Smooth muscle cell (in vitro differentiated cells): ENCODE measurements at regions not wholly inside any gene's neighbourhood (a gene's known extent, or its start where the extent isn't known, plus 50 kb on each side); places are given as distances from the start of the nearest gene placed in this dataset.

ENCODE experiments used
- DNase-seq: peaks from one replicate; lab custom pipeline; 2025; ENCODE audit not compliant: unreplicated experiment; lab: John Stamatoyannopoulos, UW
- H2AFZ ChIP-seq: fragments of 200-600 bp; sonication (generic); 2 replicates; pipeline ENCODE4 v1.6.0; 2016; ENCODE audit warnings: antibody characterized with exemption, low read depth, mild to moderate bottlenecking
- H3F3A ChIP-seq: fragments of 200-600 bp; sonication (generic); 2 replicates; pipeline ENCODE4 v1.6.0; 2017; ENCODE audit warnings: antibody characterized with exemption, low read depth
- H3K27ac ChIP-seq: fragments of 200-600 bp; sonication (generic); 2 replicates; pipeline ENCODE4 v1.5.1; 2016; ENCODE audit warnings: low read depth, mild to moderate bottlenecking
- H3K27me3 ChIP-seq: fragments of 200-600 bp; sonication (generic); 2 replicates; pipeline ENCODE4 v1.6.1; 2016; ENCODE audit warnings: low read depth, mild to moderate bottlenecking
- H3K36me3 ChIP-seq: fragments of 200-600 bp; sonication (generic); 2 replicates; pipeline ENCODE4 v1.5.1; 2016; ENCODE audit warnings: low read depth
- H3K4me1 ChIP-seq: fragments of 200-600 bp; sonication (generic); 2 replicates; pipeline ENCODE4 v1.5.1; 2016; ENCODE audit warnings: low read depth
- H3K4me2 ChIP-seq: fragments of 200-600 bp; sonication (generic); 2 replicates; pipeline ENCODE4 v1.6.0; 2016; ENCODE audit warnings: mild to moderate bottlenecking
- H3K4me3 ChIP-seq: fragments of 200-600 bp; sonication (generic); 2 replicates; pipeline ENCODE4 v1.5.1; 2016; ENCODE audit warnings: mild to moderate bottlenecking
- H3K79me2 ChIP-seq: fragments of 200-600 bp; sonication (generic); 2 replicates; pipeline ENCODE4 v1.6.0; 2016; ENCODE audit warnings: low read depth, mild to moderate bottlenecking
- H3K9ac ChIP-seq: fragments of 200-600 bp; sonication (generic); 2 replicates; pipeline ENCODE4 v1.6.0; 2016; ENCODE audit warnings: low read depth
- H3K9me3 ChIP-seq: fragments of 200-600 bp; sonication (generic); replicated peaks from 2 replicates; pipeline ENCODE4 v1.5.1; 2016; ENCODE audit warnings: low read depth
- H4K20me1 ChIP-seq: fragments of 200-600 bp; sonication (generic); 2 replicates; pipeline ENCODE4 v1.6.0; 2016; ENCODE audit warnings: low read depth
- CTCF ChIP-seq: fragments of 200-600 bp; sonication (generic); IDR thresholded peaks from 2 replicates; pipeline ENCODE4 v1.5.1; 2017; ENCODE audit warnings: borderline replicate concordance, mild to moderate bottlenecking, antibody characterized with exemption; ENCODE audit not compliant: insufficient read depth, poor library complexity, severe bottlenecking
- WGBS: methylation state at CpG from one replicate; pipeline ENCODE4 v1.1.7; 2016; ENCODE audit warnings: low lambda C conversion rate; 5-methylcytosine and 5-hydroxymethylcytosine counted together

- H3K9ac ChIP-seq: no peak overlapping the region
- WGBS: 91% methylated on average over 2 of the region's 2 CpGs
- DNase-seq: no peak
- no peak overlapping the region for H3K4me3 ChIP-seq
- H3K79me2 ChIP-seq: no peaks in the 10 kb centered on the region
- no peak overlapping the region for H3K4me2 ChIP-seq
- H3K27me3 ChIP-seq: no peaks in the 10 kb centered on the region
- H3K4me1 ChIP-seq: no peaks in the 10 kb centered on the region
- H3K36me3 ChIP-seq: no peaks in the 10 kb centered on the region
- H3F3A ChIP-seq: no peaks in the 10 kb centered on the region
- H2AFZ ChIP-seq: no peak overlapping the region
- H3K27ac ChIP-seq: peak overlapping the region; percentile 32
- no peak for TF ChIP-seq CTCF
- H4K20me1 ChIP-seq: no peaks in the 10 kb centered on the region
- H3K9me3 ChIP-seq: no peaks in the 10 kb centered on the region
Observed at GRCh38 chr6:137402143-137402680, 92.0 kb downstream of the OLIG3 start.

GRCh38 chr6:137401088-137401487 is 93.1 kb downstream of the OLIG3 start:
- Histone ChIP-seq H3K27ac (no peak overlapping the region), H3K27me3 (no peaks in the 10 kb centered on the region), H3K9me3 (no peaks in the 10 kb centered on the region), H3F3A (no peaks in the 10 kb centered on the region), H4K20me1 (no peaks in the 10 kb centered on the region), H2AFZ (no peak overlapping the region), H3K79me2 (no peaks in the 10 kb centered on the region), H3K36me3 (no peaks in the 10 kb centered on the region), H3K4me1 (no peaks in the 10 kb centered on the region), H3K4me3 (no peak overlapping the region), H3K4me2 (no peak overlapping the region), H3K9ac (no peak overlapping the region)
- TF ChIP-seq CTCF: no peak
- WGBS: 78% methylated on average over 4 of the region's 4 CpGs
- DNase-seq: no peak

GRCh38 chr6:137399881-137400443 is 94.2 kb downstream of the OLIG3 start:
- Histone ChIP-seq H2AFZ (no peak overlapping the region), H3K79me2 (no peaks in the 10 kb centered on the region), H3K27me3 (no peaks in the 10 kb centered on the region), H3K4me3 (no peak overlapping the region), H4K20me1 (no peaks in the 10 kb centered on the region), H3F3A (no peaks in the 10 kb centered on the region), H3K9me3 (no peaks in the 10 kb centered on the region), H3K9ac (no peak overlapping the region), H3K4me2 (no peak overlapping the region), H3K27ac (no peak overlapping the region), H3K36me3 (no peaks in the 10 kb centered on the region), H3K4me1 (no peaks in the 10 kb centered on the region)
- 91% methylated on average over 9 of the region's 9 CpGs for WGBS
- no peak for DNase-seq
- TF ChIP-seq CTCF: no peak

GRCh38 chr6:137395316-137395715 is 98.9 kb downstream of the OLIG3 start:
- H3K4me2 ChIP-seq: no peak overlapping the region
- H3K9me3 ChIP-seq: no peaks in the 10 kb centered on the region
- no peaks in the 10 kb centered on the region for H3F3A ChIP-seq
- no peaks in the 10 kb centered on the region for H3K27me3 ChIP-seq
- WGBS: 88% methylated on average over 3 of the region's 3 CpGs
- no peak for TF ChIP-seq CTCF
- H4K20me1 ChIP-seq: no peaks in the 10 kb centered on the region
- H2AFZ ChIP-seq: no peak overlapping the region
- no peak overlapping the region for H3K4me3 ChIP-seq
- H3K79me2 ChIP-seq: no peaks in the 10 kb centered on the region
- H3K4me1 ChIP-seq: peaks cover 6% of the 10 kb centered on the region
- no peaks in the 10 kb centered on the region for H3K36me3 ChIP-seq
- H3K9ac ChIP-seq: no peak overlapping the region
- no peak overlapping the region for H3K27ac ChIP-seq
- DNase-seq: no peak
